B cell (primary cell): ENCODE measurements at regions not wholly inside any gene's neighbourhood (a gene's known extent, or its start where the extent isn't known, plus 50 kb on each side); places are given as distances from the start of the nearest gene placed in this dataset.

ENCODE experiments used
- ATAC-seq: fragments of 200-7000 bp; cut with Tn5 transposase; one replicate; pipeline ENCODE4 v1.10.0; 2021; ENCODE audit warnings: low read depth, mild to moderate bottlenecking, moderate number of reproducible peaks, moderate library complexity
- CTCF ChIA-PET: fragments of 350-600 bp; sonication (Branson Sonifier 250); formaldehyde crosslinking; loops from one replicate; lab custom pipeline; 2021; ENCODE audit warnings: antibody characterized with exemption, inconsistent platforms; lab: Charles Lee
- POLR2A ChIA-PET: fragments of 350-600 bp; sonication (Branson Sonifier 250); formaldehyde crosslinking; loops from one replicate; lab custom pipeline; 2021; ENCODE audit warnings: antibody characterized with exemption; lab: Charles Lee
- DNase-seq: peaks from one replicate; pipeline ENCODE4 v3.0.0; 2013
- H2AFZ ChIP-seq: 2 replicates; pipeline ENCODE4 v1.6.1; 2012; ENCODE audit warnings: mild to moderate bottlenecking, low read depth, low read length; ENCODE audit not compliant: insufficient read depth, poor library complexity, severe bottlenecking
- H3K27ac ChIP-seq, 2 donors: 1 replicate in 1 of 2; 2 replicates in 1 of 2; pipeline ENCODE4 v1.5.1; 2012 to 2013; ENCODE audit warnings: low read length in 2 of 2, mild to moderate bottlenecking in 2 of 2, moderate library complexity in 1 of 2
- H3K27me3 ChIP-seq, 4 experiments: fragments of 200-600 bp in 1 of 4; sonication (generic) in 1 of 4; replicated peaks in 1 of 4; 1 replicate in 2 of 4; 2 replicates in 2 of 4; pipeline versions ENCODE4 v1.6.1 to v1.7.0; 2013 to 2016; ENCODE audit warnings: low read length in 3 of 4, mild to moderate bottlenecking in 2 of 4, mixed read lengths in 1 of 4, moderate library complexity in 1 of 4; ENCODE audit not compliant: insufficient read depth in 4 of 4, control insufficient read depth in 3 of 4; ENCODE audit errors: control extremely low read depth in 1 of 4
- H3K36me3 ChIP-seq, 2 experiments: replicated peaks in 1 of 2; 1 replicate in 1 of 2; 2 replicates in 1 of 2; pipeline versions ENCODE4 v1.6.1 to v1.7.1; 2013; ENCODE audit warnings: low read length in 1 of 2; ENCODE audit not compliant: insufficient read depth in 2 of 2, control insufficient read depth in 1 of 2; ENCODE audit errors: control extremely low read depth in 1 of 2, extremely low read depth in 1 of 2
- H3K4me1 ChIP-seq, 2 donors: fragments of 200-600 bp in 1 of 2; sonication (generic) in 1 of 2; 1 replicate in 1 of 2; 2 replicates in 1 of 2; pipeline versions ENCODE4 v1.5.1 to v1.6.1; 2013 to 2017; ENCODE audit warnings: low read length in 2 of 2; ENCODE audit not compliant: control insufficient read depth in 2 of 2, insufficient read depth in 2 of 2
- H3K4me2 ChIP-seq: replicated peaks from 2 replicates; pipeline ENCODE3; 2012; ENCODE audit warnings: mild to moderate bottlenecking, low read depth, low read length; ENCODE audit not compliant: poor library complexity, severe bottlenecking
- H3K4me3 ChIP-seq, 5 experiments: fragments of 200-600 bp in 1 of 5; sonication (generic) in 1 of 5; 1 replicate in 3 of 5; 2 replicates in 2 of 5; pipeline versions ENCODE4 v1.5.1 to v1.7.0; 2011 to 2016; ENCODE audit warnings: low read length in 4 of 5, mild to moderate bottlenecking in 4 of 5, low read depth in 2 of 5, control low read depth in 1 of 5, moderate library complexity in 1 of 5; ENCODE audit not compliant: insufficient read depth in 1 of 5; ENCODE audit errors: control extremely low read depth in 1 of 5, extremely low read depth in 1 of 5
- H3K79me2 ChIP-seq: fragments of 200-600 bp; sonication (generic); one replicate; pipeline ENCODE4 v1.6.0; 2016; ENCODE audit warnings: low read length; ENCODE audit not compliant: control insufficient read depth, insufficient read depth
- H3K9ac ChIP-seq: fragments of 200-600 bp; sonication (generic); 2 replicates; pipeline ENCODE4 v1.6.1; 2017; ENCODE audit warnings: mild to moderate bottlenecking, low read length, moderate library complexity
- H3K9me3 ChIP-seq, 3 donors: one replicate each; pipeline versions ENCODE4 v1.6.1 to v1.7.1; 2013; ENCODE audit warnings: low read length in 2 of 3; ENCODE audit not compliant: control insufficient read depth in 2 of 3, insufficient read depth in 1 of 3; ENCODE audit errors: control extremely low read depth in 1 of 3
- H4K20me1 ChIP-seq: 2 replicates; pipeline ENCODE4 v1.6.0; 2012; ENCODE audit warnings: mild to moderate bottlenecking, low read length; ENCODE audit not compliant: insufficient read depth, control insufficient read depth, poor library complexity, severe bottlenecking
- H3K27ac Mint-ChIP-seq: one replicate; pipeline ENCODE4 v1.8.0; 2021; ENCODE audit warnings: mixed read lengths
- H3K27me3 Mint-ChIP-seq: one replicate; pipeline ENCODE4 v1.8.0; 2021; ENCODE audit warnings: mixed read lengths
- H3K4me1 Mint-ChIP-seq: one replicate; pipeline ENCODE4 v1.8.0; 2021; ENCODE audit warnings: mixed read lengths
- H3K4me3 Mint-ChIP-seq: one replicate; pipeline ENCODE4 v1.8.0; 2021; ENCODE audit warnings: mixed read lengths
- H3K9me3 Mint-ChIP-seq: one replicate; pipeline ENCODE4 v1.8.0; 2022; ENCODE audit warnings: mixed read lengths; ENCODE audit not compliant: insufficient read depth
- EZH2 ChIP-seq: IDR thresholded peaks from 2 replicates; pipeline ENCODE4 v1.6.1; 2012; ENCODE audit warnings: borderline replicate concordance, low read depth, mild to moderate bottlenecking, moderate library complexity, low read length; ENCODE audit not compliant: insufficient read depth, poor library complexity, severe bottlenecking
- WGBS: methylation state at CpG from one replicate; pipeline ENCODE4 v1.1.5; 2013; ENCODE audit warnings: missing lambda C conversion rate; ENCODE audit not compliant: insufficient coverage; 5-methylcytosine and 5-hydroxymethylcytosine counted together
- intact Hi-C: fragments of 100-400 bp; cut with micrococcal nuclease; formaldehyde crosslinking; loops from one replicate; pipeline ENCODE4 v1.10.0; 2022
- TF ChIP-seq, protein P1 (sequence below): fragments of 200-600 bp; IDR thresholded peaks from one replicate; pipeline ENCODE4 v1.8.0; 2022; ENCODE audit warnings: antibody characterized with exemption, mild to moderate bottlenecking

DNA sequence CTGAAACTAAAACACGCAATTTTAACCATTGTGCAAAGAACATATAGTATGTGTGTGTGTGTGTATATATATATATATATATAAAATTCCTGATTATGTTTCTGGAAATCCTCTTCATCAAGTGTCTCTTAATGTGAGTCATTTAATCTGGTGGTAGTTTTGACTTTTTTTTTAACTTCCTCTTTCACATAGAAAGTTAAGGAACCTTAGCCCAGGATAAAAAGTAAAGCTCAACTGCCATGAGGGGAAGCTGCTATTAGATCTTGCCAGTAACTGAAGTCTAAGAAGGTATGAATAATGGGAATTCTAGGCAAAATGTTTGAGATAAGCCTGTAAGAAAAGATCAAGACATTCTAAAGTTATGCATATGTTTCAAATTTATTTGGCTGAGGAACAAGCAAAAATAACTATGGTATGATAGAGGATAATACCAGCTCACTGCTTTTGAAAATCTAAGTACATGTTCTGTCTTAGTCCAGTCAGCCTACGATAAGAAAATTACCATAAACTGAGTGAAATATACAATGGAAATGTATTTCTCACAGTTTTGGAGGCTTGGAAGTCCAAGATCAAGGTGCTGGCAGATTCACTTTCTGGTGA is 757.0 kb downstream of the TRAM1L1 start:
- Mint-ChIP-seq H3K27ac (no peak overlapping the region), H3K4me3 (no peak overlapping the region), H3K27me3 (no peaks in the 10 kb centered on the region), H3K4me1 (no peaks in the 10 kb centered on the region), H3K9me3 (no peaks in the 10 kb centered on the region)
- no peak for TF ChIP-seq EZH2
- TF ChIP-seq, protein P1, sequence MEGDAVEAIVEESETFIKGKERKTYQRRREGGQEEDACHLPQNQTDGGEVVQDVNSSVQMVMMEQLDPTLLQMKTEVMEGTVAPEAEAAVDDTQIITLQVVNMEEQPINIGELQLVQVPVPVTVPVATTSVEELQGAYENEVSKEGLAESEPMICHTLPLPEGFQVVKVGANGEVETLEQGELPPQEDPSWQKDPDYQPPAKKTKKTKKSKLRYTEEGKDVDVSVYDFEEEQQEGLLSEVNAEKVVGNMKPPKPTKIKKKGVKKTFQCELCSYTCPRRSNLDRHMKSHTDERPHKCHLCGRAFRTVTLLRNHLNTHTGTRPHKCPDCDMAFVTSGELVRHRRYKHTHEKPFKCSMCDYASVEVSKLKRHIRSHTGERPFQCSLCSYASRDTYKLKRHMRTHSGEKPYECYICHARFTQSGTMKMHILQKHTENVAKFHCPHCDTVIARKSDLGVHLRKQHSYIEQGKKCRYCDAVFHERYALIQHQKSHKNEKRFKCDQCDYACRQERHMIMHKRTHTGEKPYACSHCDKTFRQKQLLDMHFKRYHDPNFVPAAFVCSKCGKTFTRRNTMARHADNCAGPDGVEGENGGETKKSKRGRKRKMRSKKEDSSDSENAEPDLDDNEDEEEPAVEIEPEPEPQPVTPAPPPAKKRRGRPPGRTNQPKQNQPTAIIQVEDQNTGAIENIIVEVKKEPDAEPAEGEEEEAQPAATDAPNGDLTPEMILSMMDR = no peak
- H2AFZ ChIP-seq = no peak overlapping the region
- ATAC-seq = no peak
- no peak overlapping the region for H3K4me3 ChIP-seq
- CTCF ChIA-PET = no interaction called here
- intact Hi-C loops = no loop called here
- no peak for DNase-seq
- H3K79me2 ChIP-seq = no peaks in the 10 kb centered on the region
- no peak overlapping the region for H3K4me2 ChIP-seq
- H3K9me3 ChIP-seq = no peaks in the 10 kb centered on the region
- H4K20me1 ChIP-seq = no peaks in the 10 kb centered on the region
- H3K27me3 ChIP-seq = no peaks in the 10 kb centered on the region
- no peaks in the 10 kb centered on the region for H3K4me1 ChIP-seq
- no peak overlapping the region for H3K9ac ChIP-seq
- WGBS = no CpG with 5 or more reads among the region's 2 CpGs
- POLR2A ChIA-PET = no interaction called here
- no peak overlapping the region for H3K27ac ChIP-seq
- H3K36me3 ChIP-seq = no peaks in the 10 kb centered on the region

DNA sequence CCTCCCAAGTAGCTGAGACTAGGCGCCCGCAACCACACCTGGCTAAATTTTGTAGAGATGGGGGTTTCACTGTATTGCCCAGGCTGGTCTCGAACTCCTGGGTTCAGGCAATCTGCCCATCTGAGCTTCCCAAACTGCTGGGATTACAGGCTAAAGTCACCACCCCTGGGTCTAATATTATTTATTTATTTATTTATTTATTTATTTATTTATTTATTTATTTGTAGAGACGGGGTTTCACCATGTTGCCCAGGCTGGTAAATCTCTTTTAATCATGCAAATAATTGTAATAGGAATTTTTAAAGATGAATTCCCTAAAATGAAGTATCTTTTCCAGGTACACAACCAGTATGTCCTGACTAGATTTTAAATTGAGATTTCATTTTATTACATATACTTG is 761.8 kb downstream of the TRAM1L1 start:
- H3K4me3 ChIP-seq = no peak overlapping the region
- H4K20me1 ChIP-seq = no peaks in the 10 kb centered on the region
- no peaks in the 10 kb centered on the region for H3K4me1 ChIP-seq
- no peak overlapping the region for H3K4me3 Mint-ChIP-seq
- intact Hi-C loops = no loop called here
- no peaks in the 10 kb centered on the region for H3K79me2 ChIP-seq
- H3K4me2 ChIP-seq = no peak overlapping the region
- H2AFZ ChIP-seq = no peak overlapping the region
- WGBS = no CpG with 5 or more reads among the region's 4 CpGs
- no peaks in the 10 kb centered on the region for H3K9me3 ChIP-seq
- DNase-seq = no peak
- ChIA-PET POLR2A (no interaction called here), CTCF (no interaction called here)
- no peak for ATAC-seq
- no peaks in the 10 kb centered on the region for H3K27me3 Mint-ChIP-seq
- H3K27me3 ChIP-seq = no peaks in the 10 kb centered on the region
- no peaks in the 10 kb centered on the region for H3K4me1 Mint-ChIP-seq
- H3K9me3 Mint-ChIP-seq = peaks cover 6% of the 10 kb centered on the region
- no peak overlapping the region for H3K27ac ChIP-seq
- H3K9ac ChIP-seq = no peak overlapping the region
- no peaks in the 10 kb centered on the region for H3K36me3 ChIP-seq
- TF ChIP-seq, protein P1 = no peak
- TF ChIP-seq EZH2 = no peak
- H3K27ac Mint-ChIP-seq = no peak overlapping the region
